ENCODE measurements at regions not wholly inside any gene's neighbourhood (a gene's known extent, or its start where the extent isn't known, plus 50 kb on each side); places are given as distances from the start of the nearest gene placed in this dataset.

GRCh38 chr13:76777096-76777495 is 109.1 kb downstream of the KCTD12 start:
- Mint-ChIP-seq H3K4me1 (ENCODE audit: low read depth) (no peaks in the 10 kb centered on the region), H3K27ac (no peak overlapping the region), H3K4me3 (no peak overlapping the region), H3K36me3 (ENCODE audit: low read depth) (no peaks in the 10 kb centered on the region), H3K27me3 (peaks cover 4% of the 10 kb centered on the region), H3K9me3 (no peaks in the 10 kb centered on the region)
- TF ChIP-seq CTCF (IDR thresholded peaks at IDR 0.05), result no peak
- DNase-seq (no peak), ATAC-seq (ENCODE audit: poor library complexity) (no peak)
- POLR2A ChIA-PET, result interaction anchor here (0.5 kb wide), 1 partner anchor 98 kb away, joined by 3 read pairs; no protein-coding TSS in a partner anchor
- Histone ChIP-seq H3K4me3 (ENCODE audit: low read length) (no peak overlapping the region), H3K9me3 (ENCODE audit: control insufficient read depth in 1 of 2, insufficient read depth in 1 of 2, low read length in 2 of 2) (no peaks in the 10 kb centered on the region), H3K27ac (ENCODE audit: low read depth in 1 of 2, low read length in 2 of 2) (no peak overlapping the region), H3K36me3 (ENCODE audit: insufficient read depth, low read length) (no peaks in the 10 kb centered on the region), H3K4me1 (ENCODE audit: insufficient read depth, low read length) (no peaks in the 10 kb centered on the region), H3K27me3 (ENCODE audit: control insufficient read depth in 1 of 2, insufficient read depth in 2 of 2, low read length in 2 of 2) (no peaks in the 10 kb centered on the region)
- intact Hi-C loops (cut with DNase I, micrococcal nuclease), result no loop called here
- CTCF ChIA-PET, result no interaction called here

- no peak overlapping the region for H3K4me3 Mint-ChIP-seq
- DNase-seq, result no peak
- no peaks in the 10 kb centered on the region for H3K36me3 Mint-ChIP-seq (ENCODE audit: low read depth)
- no peaks in the 10 kb centered on the region for H3K9me3 ChIP-seq (ENCODE audit: control insufficient read depth in 1 of 2, insufficient read depth in 1 of 2, low read length in 2 of 2)
- H3K4me3 ChIP-seq (ENCODE audit: low read length), result no peak overlapping the region
- H3K27me3 ChIP-seq (ENCODE audit: control insufficient read depth in 1 of 2, insufficient read depth in 2 of 2, low read length in 2 of 2), result no peaks in the 10 kb centered on the region
- no peaks in the 10 kb centered on the region for H3K36me3 ChIP-seq (ENCODE audit: insufficient read depth, low read length)
- H3K27me3 Mint-ChIP-seq, result no peaks in the 10 kb centered on the region
- no peaks in the 10 kb centered on the region for H3K4me1 ChIP-seq (ENCODE audit: insufficient read depth, low read length)
- H3K4me1 Mint-ChIP-seq (ENCODE audit: low read depth), result peaks cover under 1% of the 10 kb centered on the region
- no peak overlapping the region for H3K27ac Mint-ChIP-seq
- no peak overlapping the region for H3K27ac ChIP-seq (ENCODE audit: low read depth in 1 of 2, low read length in 2 of 2)
- TF ChIP-seq CTCF (IDR thresholded peaks at IDR 0.05), result no peak
- POLR2A ChIA-PET, result no interaction called here
- ATAC-seq (ENCODE audit: poor library complexity), result no peak
- H3K9me3 Mint-ChIP-seq, result no peaks in the 10 kb centered on the region
- CTCF ChIA-PET, result no interaction called here
- intact Hi-C loops (cut with DNase I, micrococcal nuclease), result no loop called here
These were observed 111.0 kb downstream of the KCTD12 start for GRCh38 chr13:76775088-76775740.

GRCh38 chr13:76773448-76774094 is 112.6 kb downstream of the KCTD12 start:
- ATAC-seq (ENCODE audit: poor library complexity), result no peak
- TF ChIP-seq CTCF (IDR thresholded peaks at IDR 0.05), result no peak
- H3K27ac Mint-ChIP-seq, result no peak overlapping the region
- intact Hi-C loops (cut with DNase I, micrococcal nuclease), result no loop called here
- CTCF ChIA-PET, result no interaction called here
- H3K27me3 ChIP-seq (ENCODE audit: control insufficient read depth in 1 of 2, insufficient read depth in 2 of 2, low read length in 2 of 2), result no peaks in the 10 kb centered on the region
- no peak overlapping the region for H3K4me3 ChIP-seq (ENCODE audit: low read length)
- no peaks in the 10 kb centered on the region for H3K36me3 ChIP-seq (ENCODE audit: insufficient read depth, low read length)
- no peaks in the 10 kb centered on the region for H3K27me3 Mint-ChIP-seq
- no peak overlapping the region for H3K27ac ChIP-seq (ENCODE audit: low read depth in 1 of 2, low read length in 2 of 2)
- H3K9me3 Mint-ChIP-seq, result no peaks in the 10 kb centered on the region
- no peak overlapping the region for H3K4me3 Mint-ChIP-seq
- H3K36me3 Mint-ChIP-seq (ENCODE audit: low read depth), result no peaks in the 10 kb centered on the region
- no peaks in the 10 kb centered on the region for H3K9me3 ChIP-seq (ENCODE audit: control insufficient read depth in 1 of 2, insufficient read depth in 1 of 2, low read length in 2 of 2)
- H3K4me1 Mint-ChIP-seq (ENCODE audit: low read depth), result peaks cover 17% of the 10 kb centered on the region
- POLR2A ChIA-PET, result no interaction called here
- no peaks in the 10 kb centered on the region for H3K4me1 ChIP-seq (ENCODE audit: insufficient read depth, low read length)
- DNase-seq, result no peak
